Trophoblast cell (in vitro differentiated cells and primary cell): ENCODE measurements at regions not wholly inside any gene's neighbourhood (a gene's known extent, or its start where the extent isn't known, plus 50 kb on each side); places are given as distances from the start of the nearest gene placed in this dataset.

Experiments used
- DNase-seq, 2 donors: peaks; one replicate each; pipeline ENCODE4 v3.0.0-alpha.2; 2016
- H2AFZ ChIP-seq: 2 replicates; pipeline ENCODE4 v1.6.1; 2013; ENCODE audit warnings: low read length, moderate library complexity, mild to moderate bottlenecking; ENCODE audit not compliant: insufficient read depth, poor library complexity
- H2AK5ac ChIP-seq: 2 replicates; pipeline ENCODE4 v1.6.1; 2013; ENCODE audit warnings: mild to moderate bottlenecking, low read length
- H2BK120ac ChIP-seq: 2 replicates; pipeline ENCODE4 v1.6.1; 2013; ENCODE audit warnings: low read length, mild to moderate bottlenecking, moderate library complexity; ENCODE audit not compliant: insufficient read depth, poor library complexity
- H2BK12ac ChIP-seq: 2 replicates; pipeline ENCODE4 v1.6.1; 2013; ENCODE audit warnings: mild to moderate bottlenecking, low read length, moderate library complexity
- H2BK5ac ChIP-seq: 2 replicates; pipeline ENCODE4 v1.6.1; 2013; ENCODE audit warnings: low read length, low read depth, moderate library complexity, mild to moderate bottlenecking; ENCODE audit not compliant: poor library complexity
- H3K14ac ChIP-seq: 2 replicates; pipeline ENCODE4 v1.6.1; 2013; ENCODE audit warnings: mild to moderate bottlenecking, low read length
- H3K18ac ChIP-seq: 2 replicates; pipeline ENCODE4 v1.6.1; 2013; ENCODE audit warnings: mild to moderate bottlenecking, low read length
- H3K23ac ChIP-seq: 2 replicates; pipeline ENCODE4 v1.6.1; 2013; ENCODE audit warnings: low read length
- H3K27ac ChIP-seq: 2 replicates; pipeline ENCODE4 v1.5.1; 2013; ENCODE audit warnings: low read depth, mild to moderate bottlenecking, inconsistent platforms, low read length, moderate library complexity
- H3K27me3 ChIP-seq: 2 replicates; pipeline ENCODE4 v1.6.1; 2013; ENCODE audit warnings: inconsistent platforms, mild to moderate bottlenecking, low read length, moderate library complexity; ENCODE audit not compliant: insufficient read depth
- H3K36me3 ChIP-seq, 2 experiments: 1 replicate in 1 of 2; 2 replicates in 1 of 2; pipeline ENCODE4 v1.6.1; 2013; ENCODE audit warnings: low read length in 2 of 2, mild to moderate bottlenecking in 2 of 2, moderate library complexity in 1 of 2; ENCODE audit not compliant: insufficient read depth in 2 of 2, control insufficient read depth in 1 of 2
- H3K4ac ChIP-seq: 2 replicates; pipeline ENCODE4 v1.6.1; 2013; ENCODE audit warnings: low read depth, mild to moderate bottlenecking, low read length, moderate library complexity
- H3K4me1 ChIP-seq, 2 experiments: 1 replicate in 1 of 2; 2 replicates in 1 of 2; pipeline ENCODE4 v1.6.1; 2013; ENCODE audit warnings: low read length in 2 of 2, mild to moderate bottlenecking in 2 of 2, moderate library complexity in 1 of 2; ENCODE audit not compliant: insufficient read depth in 2 of 2, control insufficient read depth in 1 of 2
- H3K4me2 ChIP-seq: 2 replicates; pipeline ENCODE4 v1.6.1; 2013; ENCODE audit warnings: inconsistent platforms, mild to moderate bottlenecking, low read length, moderate library complexity
- H3K4me3 ChIP-seq: 2 replicates; pipeline ENCODE4 v1.5.1; 2013; ENCODE audit warnings: mild to moderate bottlenecking, low read depth, low read length, inconsistent platforms
- H3K79me1 ChIP-seq: one replicate; pipeline ENCODE4 v1.6.1; 2013; ENCODE audit warnings: low read length
- H3K79me2 ChIP-seq: 2 replicates; pipeline ENCODE4 v1.6.1; 2013; ENCODE audit warnings: low read length, mild to moderate bottlenecking; ENCODE audit not compliant: control insufficient read depth, insufficient read depth, poor library complexity
- H3K9ac ChIP-seq: 2 replicates; pipeline ENCODE4 v1.6.1; 2013; ENCODE audit warnings: mild to moderate bottlenecking, low read length
- H3K9me3 ChIP-seq: 2 replicates; pipeline ENCODE4 v1.6.1; 2013; ENCODE audit warnings: low read depth, mild to moderate bottlenecking, control low read depth, inconsistent platforms, low read length; ENCODE audit not compliant: insufficient read depth
- H4K12ac ChIP-seq: 2 replicates; pipeline ENCODE4 v1.6.1; 2013; ENCODE audit warnings: low read depth, mild to moderate bottlenecking, low read length, moderate library complexity
- H4K8ac ChIP-seq: 2 replicates; pipeline ENCODE4 v1.6.1; 2013; ENCODE audit warnings: low read depth, mild to moderate bottlenecking, low read length, moderate library complexity
- H4K91ac ChIP-seq: one replicate; pipeline ENCODE4 v1.6.1; 2013; ENCODE audit warnings: low read depth, mild to moderate bottlenecking, low read length, moderate library complexity
- WGBS: extraction: QIAGEN DNeasy Blood & Tissue Kit; methylation state at CpG from one replicate; pipeline ENCODE4 v1.1.7; 2013; ENCODE audit warnings: missing lambda C conversion rate; ENCODE audit not compliant: insufficient read length, insufficient coverage; ENCODE audit errors: extremely low coverage; 5-methylcytosine and 5-hydroxymethylcytosine counted together

- Histone ChIP-seq H4K91ac (no peak overlapping the region), H3K9me3 (no peaks in the 10 kb centered on the region), H2BK5ac (no peak overlapping the region), H3K36me3 (no peaks in the 10 kb centered on the region), H3K4me1 (peaks cover 5 to 8% of the 10 kb centered on the region in 2 experiments), H2BK12ac (no peak overlapping the region), H3K79me2 (no peaks in the 10 kb centered on the region), H2AK5ac (no peak overlapping the region), H3K27ac (no peak overlapping the region), H3K14ac (no peak overlapping the region), H4K12ac (no peak overlapping the region), H3K79me1 (peaks cover 4% of the 10 kb centered on the region), H3K27me3 (no peaks in the 10 kb centered on the region), H3K4me3 (no peak overlapping the region), H3K23ac (no peak overlapping the region), H4K8ac (no peak overlapping the region), H3K18ac (no peak overlapping the region), H2AFZ (no peak overlapping the region), H3K9ac (no peak overlapping the region), H3K4me2 (no peak overlapping the region), H2BK120ac (no peak overlapping the region), H3K4ac (no peak overlapping the region)
- WGBS: no CpG with 5 or more reads among the region's 4 CpGs
- DNase-seq: no peak
Observed at GRCh38 chr22:26883393-26883792, 226.0 kb downstream of the MIAT start.

- Histone ChIP-seq H3K4me2 (no peak overlapping the region), H2BK12ac (no peak overlapping the region), H2BK120ac (no peak overlapping the region), H2AFZ (no peak overlapping the region), H3K9me3 (no peaks in the 10 kb centered on the region), H3K27me3 (no peaks in the 10 kb centered on the region), H3K79me2 (no peaks in the 10 kb centered on the region), H3K4me1 (peaks cover 8 to 12% of the 10 kb centered on the region in 2 experiments), H3K4me3 (no peak overlapping the region), H3K18ac (no peak overlapping the region), H2BK5ac (no peak overlapping the region), H4K91ac (no peak overlapping the region), H3K4ac (no peak overlapping the region), H3K27ac (no peak overlapping the region), H3K23ac (no peak overlapping the region), H3K36me3 (no peaks in the 10 kb centered on the region), H3K14ac (no peak overlapping the region), H4K8ac (no peak overlapping the region), H4K12ac (no peak overlapping the region), H2AK5ac (no peak overlapping the region), H3K79me1 (peaks cover 6% of the 10 kb centered on the region), H3K9ac (no peak overlapping the region)
- DNase-seq: no peak
- no CpG with 5 or more reads among the region's 7 CpGs for WGBS
Observed at GRCh38 chr22:26884921-26885320, 227.5 kb downstream of the MIAT start.

- no peak overlapping the region for H2BK5ac ChIP-seq
- H3K18ac ChIP-seq: no peak overlapping the region
- H3K4me1 ChIP-seq: peaks cover 8 to 14% of the 10 kb centered on the region in 2 experiments
- WGBS: no CpG with 5 or more reads among the region's 2 CpGs
- H3K79me2 ChIP-seq: no peaks in the 10 kb centered on the region
- no peaks in the 10 kb centered on the region for H3K36me3 ChIP-seq
- H2AK5ac ChIP-seq: no peak overlapping the region
- no peak overlapping the region for H3K27ac ChIP-seq
- no peak overlapping the region for H3K9ac ChIP-seq
- H2BK120ac ChIP-seq: no peak overlapping the region
- H4K91ac ChIP-seq: no peak overlapping the region
- peaks cover 6% of the 10 kb centered on the region for H3K79me1 ChIP-seq
- H3K23ac ChIP-seq: no peak overlapping the region
- H2BK12ac ChIP-seq: no peak overlapping the region
- no peak overlapping the region for H3K4me2 ChIP-seq
- H3K14ac ChIP-seq: no peak overlapping the region
- H3K4ac ChIP-seq: no peak overlapping the region
- no peak overlapping the region for H3K4me3 ChIP-seq
- no peaks in the 10 kb centered on the region for H3K27me3 ChIP-seq
- no peak for DNase-seq
- H2AFZ ChIP-seq: no peak overlapping the region
- no peak overlapping the region for H4K12ac ChIP-seq
- H3K9me3 ChIP-seq: no peaks in the 10 kb centered on the region
- no peak overlapping the region for H4K8ac ChIP-seq
Observed at GRCh38 chr22:26885441-26886261, 228.3 kb downstream of the MIAT start.

- Histone ChIP-seq H3K9ac (no peak overlapping the region), H2BK5ac (peak overlapping the region; percentile 11), H3K36me3 (no peaks in the 10 kb centered on the region), H2BK12ac (peak overlapping the region; percentile 66), H4K12ac (no peak overlapping the region), H3K14ac (no peak overlapping the region), H3K79me2 (no peaks in the 10 kb centered on the region), H3K4me3 (no peak overlapping the region), H4K8ac (no peak overlapping the region), H3K27ac (peak overlapping the region; percentile 48), H4K91ac (no peak overlapping the region), H3K79me1 (peaks cover 6% of the 10 kb centered on the region), H3K23ac (no peak overlapping the region), H3K4me2 (no peak overlapping the region), H2AFZ (no peak overlapping the region), H2BK120ac (no peak overlapping the region), H3K4ac (no peak overlapping the region), H3K4me1 (peaks cover 8 to 16% of the 10 kb centered on the region in 2 experiments), H3K18ac (no peak overlapping the region), H3K27me3 (no peaks in the 10 kb centered on the region), H2AK5ac (no peak overlapping the region), H3K9me3 (no peaks in the 10 kb centered on the region)
- WGBS: no CpG with 5 or more reads among the region's 6 CpGs
- no peak for DNase-seq
Observed at GRCh38 chr22:26887456-26887855, 230.1 kb downstream of the MIAT start.
